ENCODE measurements at regions not wholly inside any gene's neighbourhood (a gene's known extent, or its start where the extent isn't known, plus 50 kb on each side); places are given as distances from the start of the nearest gene placed in this dataset.

- no peak for DNase-seq (ENCODE audit: low read depth)
Observed at GRCh38 chr2:173672573-173673340, 292.4 kb downstream of the SP3 start.

DNA sequence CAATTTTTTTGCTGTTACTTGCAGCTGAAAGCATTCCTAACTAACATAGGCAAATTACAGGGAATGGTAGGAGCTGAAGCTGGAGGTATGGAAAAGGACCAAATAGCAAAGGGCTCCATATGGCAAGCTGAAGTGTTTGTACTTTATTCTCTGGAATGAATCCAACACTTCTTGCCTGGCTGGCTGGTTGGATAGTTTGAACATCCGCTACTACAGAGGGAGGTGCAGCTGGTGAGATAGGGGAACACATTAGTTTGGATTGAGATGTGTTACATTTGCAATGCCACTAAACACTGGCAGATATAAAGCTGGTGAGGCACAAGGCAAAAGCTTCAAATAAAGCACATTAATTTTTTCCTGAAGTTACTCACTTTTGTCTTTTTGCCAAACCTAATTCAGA lies 291.5 kb downstream of the SP3 start:
- DNase-seq (ENCODE audit: low read depth), result no peak

DNA sequence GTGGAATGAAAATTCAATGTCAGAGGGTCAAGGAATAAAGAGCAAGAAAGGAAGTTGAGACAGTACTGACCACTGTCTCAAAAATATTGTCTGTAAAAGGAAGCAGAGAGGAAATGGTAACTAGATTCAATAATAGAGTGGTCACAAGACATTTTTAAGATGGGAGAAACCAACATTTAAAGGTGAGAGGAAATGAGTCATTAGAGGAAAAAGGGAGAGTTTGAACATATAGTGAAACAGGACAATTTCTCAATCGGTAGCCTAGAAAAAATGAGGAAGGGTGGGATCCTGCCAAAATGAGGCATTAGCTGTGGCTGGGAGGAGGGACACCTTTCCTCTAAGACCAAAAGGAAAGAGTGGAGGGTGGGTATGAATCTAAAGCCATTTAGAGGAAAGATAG lies 288.5 kb downstream of the SP3 start:
- DNase-seq (ENCODE audit: low read depth), result no peak

DNA sequence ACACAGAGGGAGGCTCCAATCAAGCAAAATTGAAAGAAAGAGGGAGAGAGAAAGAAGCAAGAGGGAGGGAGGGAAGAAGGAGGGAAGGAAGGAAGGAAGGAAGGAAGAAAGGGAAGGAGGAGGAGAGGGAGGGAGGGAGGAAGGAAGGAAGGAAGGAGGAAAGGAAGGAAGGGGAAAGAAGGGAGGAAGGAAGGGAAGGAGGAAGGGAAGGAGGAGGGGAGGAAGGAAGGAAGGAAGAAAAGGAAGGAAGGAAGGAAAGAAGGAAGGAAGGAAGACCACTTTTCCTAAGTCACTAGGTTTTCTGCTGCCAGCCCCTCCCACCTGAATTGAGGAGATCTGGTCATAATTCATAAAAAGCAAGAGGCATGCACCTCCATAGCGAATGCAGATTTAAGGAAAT lies 287.0 kb downstream of the SP3 start:
- DNase-seq (ENCODE audit: low read depth), result no peak

DNA sequence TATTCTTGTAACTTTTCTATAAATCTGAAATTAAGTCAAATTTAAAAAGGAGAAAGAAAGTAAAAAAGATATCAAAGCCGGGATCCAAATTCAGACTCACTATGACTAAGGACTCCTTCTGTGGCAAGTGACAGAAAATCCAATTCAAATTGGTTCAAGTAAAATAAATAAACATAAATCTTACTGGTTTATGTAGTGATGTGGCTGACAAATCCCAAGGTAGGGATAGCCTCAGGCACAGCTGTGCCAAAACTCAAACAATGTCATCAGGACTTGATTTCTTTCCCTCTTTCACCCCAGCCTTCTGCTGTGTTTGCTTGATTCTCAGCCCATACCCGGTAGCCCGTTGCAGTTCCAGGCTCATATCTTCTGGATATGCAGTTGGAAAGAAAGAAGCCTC lies 284.6 kb downstream of the SP3 start:
- no peak for DNase-seq (ENCODE audit: low read depth)

DNA sequence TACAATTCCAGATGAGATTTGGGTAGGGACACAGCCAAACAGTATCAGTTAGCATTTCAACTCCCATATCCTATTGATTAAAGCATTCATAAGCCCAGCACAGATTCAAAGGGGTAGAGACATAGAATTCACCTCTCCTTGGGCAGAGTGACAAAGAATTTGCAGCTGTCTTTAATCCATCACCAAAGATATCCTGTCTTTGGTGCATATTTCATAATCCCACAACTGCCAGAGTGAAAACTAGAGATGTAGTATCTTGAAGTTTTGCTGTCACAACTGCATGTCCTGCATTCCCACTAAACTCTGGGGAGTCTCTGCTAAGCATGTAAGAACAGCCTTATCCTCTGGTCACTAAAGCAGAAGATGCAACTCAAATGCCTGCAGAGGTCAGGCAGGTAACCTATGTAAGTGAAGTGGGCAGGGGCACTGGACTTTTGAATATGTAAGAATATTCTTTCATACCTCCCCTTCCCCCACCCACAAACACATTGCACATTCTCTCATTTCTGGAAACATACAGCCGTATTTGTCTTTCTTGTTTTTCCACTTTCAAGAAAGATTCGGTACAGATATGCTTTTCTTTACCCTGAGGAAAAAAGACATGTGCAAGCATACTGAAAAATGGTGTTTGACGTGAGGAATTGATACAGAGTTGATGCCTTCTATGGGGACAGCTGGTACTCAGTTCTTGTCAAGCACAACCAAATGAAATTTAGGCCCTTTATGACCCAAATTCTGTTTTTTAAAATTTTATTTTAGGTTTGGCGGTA lies 283.1 kb downstream of the SP3 start:
- DNase-seq (ENCODE audit: low read depth), result no peak

- DNase-seq (ENCODE audit: low read depth), result no peak
Observed at GRCh38 chr2:173684896-173685459, 280.2 kb downstream of the SP3 start.

DNA sequence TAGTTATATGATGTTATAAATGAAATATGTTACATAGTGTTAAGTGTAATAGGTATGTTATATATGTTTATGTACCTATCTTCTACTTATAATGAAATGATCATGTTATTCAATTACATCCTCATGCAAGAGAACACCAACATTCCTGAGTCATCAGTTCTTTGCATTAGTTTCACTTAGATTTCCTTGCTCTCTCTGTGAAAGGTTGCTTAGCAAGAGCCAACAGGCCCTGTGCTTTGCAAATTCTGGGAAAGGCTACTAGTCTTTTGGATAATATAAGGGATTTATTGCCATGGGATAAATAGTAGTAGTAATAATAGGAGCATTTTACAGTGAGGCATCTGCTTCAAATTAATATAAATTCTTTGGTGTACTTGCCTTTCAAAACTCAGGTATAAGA lies 274.8 kb downstream of the SP3 start:
- DNase-seq (ENCODE audit: low read depth), result no peak

- DNase-seq (ENCODE audit: low read depth), result no peak
Observed at GRCh38 chr2:173692068-173692467, 273.1 kb downstream of the SP3 start.

DNA sequence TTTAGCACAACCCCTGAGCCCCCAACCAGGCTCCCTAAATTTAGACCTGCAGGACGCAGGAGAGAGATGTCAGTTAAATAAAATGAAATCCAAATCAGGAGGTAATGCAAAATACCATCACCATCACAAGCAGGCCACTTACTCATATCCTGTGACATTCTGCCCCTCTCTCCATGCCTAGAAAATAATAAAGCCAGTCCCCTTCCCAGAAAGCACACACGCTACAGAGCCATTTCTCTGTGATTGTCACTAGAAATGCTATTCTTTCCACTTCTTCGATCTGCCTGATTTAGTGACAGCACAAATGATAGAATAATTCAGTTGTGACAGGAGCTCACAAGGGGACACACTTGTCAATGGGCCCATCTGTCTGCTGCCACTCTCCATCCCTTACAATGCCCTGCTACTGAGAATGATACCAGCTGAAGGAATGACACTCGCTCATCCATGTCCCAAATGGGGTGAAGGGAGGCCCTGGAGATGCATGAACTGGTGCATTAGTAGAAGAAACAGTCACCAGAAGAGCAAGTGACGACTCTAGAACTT lies 272.1 kb downstream of the SP3 start:
- DNase-seq (ENCODE audit: low read depth), result no peak

- no peak for DNase-seq (ENCODE audit: low read depth)
Observed at GRCh38 chr2:173696274-173696673, 268.9 kb downstream of the SP3 start.

GRCh38 chr2:173697929-173698328 lies 267.2 kb downstream of the SP3 start:
- DNase-seq (ENCODE audit: low read depth), result no peak

- no peak for DNase-seq (ENCODE audit: low read depth)
Observed at GRCh38 chr2:173705656-173706055, 259.5 kb downstream of the SP3 start.

DNA sequence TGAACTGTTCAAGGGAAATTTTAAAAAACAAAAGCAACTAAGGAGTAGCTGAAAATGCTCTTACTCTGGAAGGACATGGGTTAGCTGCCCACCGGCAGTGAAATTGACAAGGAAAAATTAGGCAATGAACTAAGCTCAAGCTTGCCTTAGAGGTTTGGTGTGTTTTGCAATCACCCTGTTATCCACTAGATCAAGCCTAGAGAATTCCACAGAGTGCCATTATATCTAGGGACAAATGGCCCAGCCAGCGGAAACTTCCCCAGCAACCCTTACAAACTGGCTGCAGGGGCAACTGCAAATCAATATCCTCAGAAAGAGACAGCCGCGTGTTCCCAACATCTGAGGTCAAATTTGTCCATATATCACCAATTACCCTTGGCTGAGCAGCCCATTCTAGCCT lies 258.2 kb downstream of the SP3 start:
- DNase-seq (ENCODE audit: low read depth), result no peak

DNA sequence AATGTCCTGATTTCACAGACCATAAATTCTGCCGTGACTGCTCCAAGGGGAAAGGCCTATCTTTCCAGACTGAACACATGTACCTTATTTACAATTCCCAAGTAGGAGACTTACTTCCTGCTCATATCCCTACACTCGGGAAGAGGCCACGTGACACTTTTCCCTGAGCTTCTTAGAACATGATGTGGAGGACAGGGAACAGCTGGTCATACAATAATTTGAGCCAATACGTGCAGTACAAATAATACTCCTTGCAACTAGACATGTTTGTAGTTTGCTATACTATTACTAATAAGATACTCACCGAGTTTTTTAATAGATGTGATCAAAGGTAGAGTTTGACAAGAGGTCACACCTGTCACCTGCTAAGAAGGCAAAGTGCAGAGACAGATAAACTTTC lies 256.4 kb downstream of the SP3 start:
- DNase-seq (ENCODE audit: low read depth), result no peak

DNA sequence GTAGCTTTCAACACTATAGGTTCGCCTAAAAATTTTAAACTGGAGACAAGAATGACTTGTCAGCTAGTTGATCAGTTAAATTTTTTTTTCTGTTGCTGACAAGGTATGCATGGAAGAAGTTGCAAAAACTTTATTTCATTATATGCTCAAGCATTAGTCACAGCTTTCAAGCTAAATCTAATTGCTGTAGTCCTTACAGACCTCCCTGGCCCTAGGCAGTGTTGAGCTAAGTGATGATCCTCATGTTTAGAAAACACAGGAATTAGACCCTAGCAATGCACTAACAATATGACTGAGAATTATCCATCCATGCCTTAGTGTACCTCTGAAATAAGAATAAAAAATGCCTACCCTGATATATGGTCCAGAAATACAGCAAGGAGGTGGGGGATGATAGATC lies 253.4 kb downstream of the SP3 start:
- DNase-seq (ENCODE audit: low read depth), result no peak

GRCh38 chr2:173713904-173714555 lies 251.1 kb downstream of the SP3 start:
- DNase-seq (ENCODE audit: low read depth), result no peak

DNA sequence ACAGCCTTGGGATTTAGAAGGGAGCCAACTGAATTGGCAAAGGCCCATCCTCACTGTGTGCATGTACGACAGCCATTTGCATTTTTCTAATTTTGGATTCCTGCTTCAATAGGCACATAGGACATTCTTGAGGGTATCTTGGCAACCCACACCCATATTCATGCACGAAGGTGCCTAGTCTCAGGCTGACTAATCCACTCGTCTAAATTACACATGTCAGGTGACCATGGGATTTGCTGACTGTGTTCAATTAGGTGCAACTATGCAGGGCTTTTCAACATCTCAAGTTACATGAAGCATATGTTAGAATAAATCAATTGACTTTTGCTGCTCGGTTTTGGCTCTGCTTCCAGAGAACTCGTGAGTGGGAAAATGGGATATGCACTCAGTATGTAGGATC lies 249.7 kb downstream of the SP3 start:
- DNase-seq (ENCODE audit: low read depth), result no peak

DNA sequence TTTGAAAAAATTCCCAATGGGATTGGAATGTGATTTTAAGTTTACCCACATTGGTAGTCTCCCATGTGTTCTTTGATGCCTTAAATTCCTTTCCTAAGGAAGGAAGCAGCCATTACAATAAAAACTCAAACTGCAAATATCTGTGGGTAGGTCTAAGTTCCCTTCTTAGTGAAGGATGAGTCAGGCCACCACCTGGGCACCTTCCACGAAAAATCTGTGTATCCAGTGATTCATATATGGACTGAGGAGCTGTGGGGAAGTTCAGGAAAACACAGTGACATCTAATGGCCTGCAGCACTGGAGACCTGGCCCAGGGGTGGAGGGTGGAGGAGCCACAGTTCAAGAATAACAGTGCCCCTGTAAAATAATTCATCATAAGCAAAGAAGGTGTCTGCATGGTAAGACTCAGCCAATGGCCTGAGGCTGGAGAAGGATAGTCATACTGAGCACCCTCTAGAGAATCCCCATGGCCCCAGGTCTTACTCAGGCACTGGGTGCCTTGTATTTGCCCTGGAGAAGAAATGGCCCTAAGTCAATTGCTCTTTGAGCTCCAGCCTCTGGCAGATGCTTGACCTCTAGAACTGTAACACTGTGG lies 248.6 kb downstream of the SP3 start:
- no peak for DNase-seq (ENCODE audit: low read depth)

- DNase-seq (ENCODE audit: low read depth), result no peak
Observed at GRCh38 chr2:173719471-173719870, 245.7 kb downstream of the SP3 start.

DNA sequence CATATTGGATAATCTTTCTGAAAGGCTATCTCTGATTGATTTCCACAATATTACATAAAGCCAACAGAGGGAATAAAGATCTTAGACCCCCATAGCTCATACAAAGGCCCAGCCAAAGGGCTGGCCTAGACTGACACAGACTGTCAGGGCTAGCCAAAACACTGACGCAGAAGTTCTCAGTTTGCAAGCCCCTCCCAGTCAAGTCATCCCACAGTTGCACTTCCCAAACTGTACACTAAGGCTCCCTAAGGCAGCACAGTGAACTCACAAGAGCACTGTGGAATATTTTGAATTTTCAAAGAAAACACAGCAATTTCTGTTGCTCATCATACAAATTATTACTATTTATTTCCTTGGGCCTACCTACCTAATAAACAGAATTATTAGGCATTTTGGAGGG lies 244.9 kb downstream of the SP3 start:
- peak; percentile 15 for DNase-seq (ENCODE audit: low read depth)

- no peak for DNase-seq (ENCODE audit: low read depth)
Observed at GRCh38 chr2:173734797-173735196, 230.4 kb downstream of the SP3 start.

All from amniotic epithelial cell (primary cell).